ENCODE measurements at regions not wholly inside any gene's neighbourhood (a gene's known extent, or its start where the extent isn't known, plus 50 kb on each side); places are given as distances from the start of the nearest gene placed in this dataset.

GRCh38 chr22:27270818-27271510, 530.6 kb downstream of the MN1 start:
- no peaks in the 10 kb centered on the region for H3K9me3 ChIP-seq (ENCODE audit: low read length)
- no peak overlapping the region for H3K4me2 ChIP-seq (ENCODE audit: low read length)
- no peaks in the 10 kb centered on the region for H3K36me3 ChIP-seq (ENCODE audit: insufficient read depth, low read length)
- H3K79me2 ChIP-seq (ENCODE audit: insufficient read depth, low read length) = no peaks in the 10 kb centered on the region
- no peak overlapping the region for H3K9ac ChIP-seq (ENCODE audit: low read length)
- TF ChIP-seq CTCF (IDR thresholded peaks at IDR 0.05; ENCODE audit: low read length) (no peak), EZH2 (IDR thresholded peaks at IDR 0.05; ENCODE audit: borderline replicate concordance, low read length) (no peak)
- no peaks in the 10 kb centered on the region for H3K9me2 ChIP-seq (ENCODE audit: low read depth, low read length)
- H3K4me1 ChIP-seq (ENCODE audit: insufficient read depth, low read length, severe bottlenecking) = no peaks in the 10 kb centered on the region
- H3K4me3 ChIP-seq (ENCODE audit: low read depth, low read length, poor library complexity, severe bottlenecking) = no peak overlapping the region
- H2AFZ ChIP-seq (ENCODE audit: low read length) = no peak overlapping the region
- H3F3A ChIP-seq (ENCODE audit: insufficient read depth, low read length) = no peaks in the 10 kb centered on the region
- no peak overlapping the region for H3K27ac ChIP-seq (ENCODE audit: low read depth, low read length, poor library complexity, severe bottlenecking)
- no peaks in the 10 kb centered on the region for H4K20me1 ChIP-seq (ENCODE audit: insufficient read depth, low read length)
- 0 out of 2 replicates have a peak, but pooled peaks cover 5% of the 10 kb centered on the region for H3K27me3 ChIP-seq (ENCODE audit: insufficient read depth, low read length)

GRCh38 chr22:27273436-27273835, 528.1 kb downstream of the MN1 start:
- no peak overlapping the region for H3K27ac ChIP-seq (ENCODE audit: low read depth, low read length, poor library complexity, severe bottlenecking)
- H3K9me3 ChIP-seq (ENCODE audit: low read length) = no peaks in the 10 kb centered on the region
- H3F3A ChIP-seq (ENCODE audit: insufficient read depth, low read length) = no peaks in the 10 kb centered on the region
- no peaks in the 10 kb centered on the region for H3K79me2 ChIP-seq (ENCODE audit: insufficient read depth, low read length)
- H3K4me1 ChIP-seq (ENCODE audit: insufficient read depth, low read length, severe bottlenecking) = no peaks in the 10 kb centered on the region
- no peaks in the 10 kb centered on the region for H3K9me2 ChIP-seq (ENCODE audit: low read depth, low read length)
- no peak overlapping the region for H3K4me2 ChIP-seq (ENCODE audit: low read length)
- 0 out of 2 replicates have a peak, but pooled peaks cover 3% of the 10 kb centered on the region for H3K27me3 ChIP-seq (ENCODE audit: insufficient read depth, low read length)
- no peak for TF ChIP-seq EZH2 (IDR thresholded peaks at IDR 0.05; ENCODE audit: borderline replicate concordance, low read length)
- no peak for TF ChIP-seq CTCF (IDR thresholded peaks at IDR 0.05; ENCODE audit: low read length)
- H3K4me3 ChIP-seq (ENCODE audit: low read depth, low read length, poor library complexity, severe bottlenecking) = no peak overlapping the region
- no peak overlapping the region for H3K9ac ChIP-seq (ENCODE audit: low read length)
- no peaks in the 10 kb centered on the region for H4K20me1 ChIP-seq (ENCODE audit: insufficient read depth, low read length)
- no peak overlapping the region for H2AFZ ChIP-seq (ENCODE audit: low read length)
- no peaks in the 10 kb centered on the region for H3K36me3 ChIP-seq (ENCODE audit: insufficient read depth, low read length)

GRCh38 chr22:27273853-27274252, 527.7 kb downstream of the MN1 start:
- Histone ChIP-seq H3K9me2 (ENCODE audit: low read depth, low read length) (no peaks in the 10 kb centered on the region), H2AFZ (ENCODE audit: low read length) (no peak overlapping the region), H3K4me2 (ENCODE audit: low read length) (no peak overlapping the region), H3K9me3 (ENCODE audit: low read length) (no peaks in the 10 kb centered on the region), H4K20me1 (ENCODE audit: insufficient read depth, low read length) (no peaks in the 10 kb centered on the region), H3K27ac (ENCODE audit: low read depth, low read length, poor library complexity, severe bottlenecking) (no peak overlapping the region), H3F3A (ENCODE audit: insufficient read depth, low read length) (no peaks in the 10 kb centered on the region), H3K79me2 (ENCODE audit: insufficient read depth, low read length) (no peaks in the 10 kb centered on the region), H3K4me1 (ENCODE audit: insufficient read depth, low read length, severe bottlenecking) (no peaks in the 10 kb centered on the region), H3K27me3 (ENCODE audit: insufficient read depth, low read length) (no peaks in the 10 kb centered on the region), H3K36me3 (ENCODE audit: insufficient read depth, low read length) (no peaks in the 10 kb centered on the region), H3K9ac (ENCODE audit: low read length) (no peak overlapping the region), H3K4me3 (ENCODE audit: low read depth, low read length, poor library complexity, severe bottlenecking) (no peak overlapping the region)
- no peak for TF ChIP-seq CTCF (IDR thresholded peaks at IDR 0.05; ENCODE audit: low read length)
- TF ChIP-seq EZH2 (IDR thresholded peaks at IDR 0.05; ENCODE audit: borderline replicate concordance, low read length) = no peak

All from OCI-LY1 (cell line).